K562 (cell line): ENCODE measurements at regions not wholly inside any gene's neighbourhood (a gene's known extent, or its start where the extent isn't known, plus 50 kb on each side); places are given as distances from the start of the nearest gene placed in this dataset.

Experiments used
- ATAC-seq: fragments of 200-7000 bp; cut with Tn5 transposase; 3 replicates; pipeline ENCODE4 v1.9.1; 2020; ENCODE audit warnings: moderate library complexity
- BruUV-seq: library from RNA; stranded (reverse); fragments of 400-500 nt; replicated peaks from 2 replicates; lab custom pipeline; 2021; lab: Mats Ljungman, UMichigan
- CTCF ChIA-PET: fragments of 300-600 bp; formaldehyde crosslinking; extraction: SDS; loops from one replicate; lab custom pipeline; 2021; ENCODE audit warnings: low intra/inter-chr PET ratio; lab: Yijun Ruan, JAX
- POLR2A ChIA-PET: fragments of 300-600, 350-650 bp; sonication (Branson Sonifier 250); formaldehyde crosslinking; extraction: SDS; loops from one replicate; lab custom pipeline; 2021; ENCODE audit warnings: antibody characterized with exemption, inconsistent platforms; lab: Yijun Ruan, JAX
- DNase-seq, 4 experiments: peaks; one replicate each; pipeline versions ENCODE4 v3.0.0 to v3.0.0-alpha.2; 2011 to 2018; ENCODE audit warnings: low spot score in 3 of 4, mixed read lengths in 3 of 4; ENCODE audit errors: extremely low read depth in 1 of 4
- FAIRE-seq: peaks from 2 replicates; lab custom pipeline; 2011; peaks lifted over from hg19 to GRCh38; lab: Jason Lieb, UNC
- H2AFZ ChIP-seq: 2 replicates; pipeline ENCODE4 v1.6.0; 2011; ENCODE audit warnings: low read depth, low read length, control low read depth, inconsistent platforms
- H3K27ac ChIP-seq: fragments of 200-600 bp; 3 replicates; pipeline ENCODE4 v1.8.0; 2011; ENCODE audit warnings: low read depth, mild to moderate bottlenecking, control low read depth, inconsistent platforms, low read length, moderate library complexity, mixed read lengths; ENCODE audit errors: extremely low read depth
- H3K27me3 ChIP-seq, 2 experiments: fragments of 300-600 bp in 1 of 2; 2 replicates in 1 of 2; 3 replicates in 1 of 2; pipeline versions ENCODE4 v1.6.0 to v1.8.0; 2011; ENCODE audit warnings: inconsistent platforms in 2 of 2, low read length in 2 of 2, mild to moderate bottlenecking in 1 of 2, mixed read lengths in 1 of 2, moderate library complexity in 1 of 2; ENCODE audit not compliant: control insufficient read depth in 2 of 2, insufficient read depth in 2 of 2
- H3K36me3 ChIP-seq: fragments of 300-600 bp; 3 replicates; pipeline ENCODE4 v1.8.0; 2011; ENCODE audit warnings: mild to moderate bottlenecking, low read length, inconsistent platforms; ENCODE audit not compliant: control insufficient read depth, insufficient read depth
- H3K4me1 ChIP-seq, 2 experiments: fragments of 200-600 bp in 1 of 2; replicated peaks in 1 of 2; 2 replicates in 1 of 2; 3 replicates in 1 of 2; pipeline versions ENCODE4 v1.5.1 to v1.8.0; 2011; ENCODE audit warnings: inconsistent platforms in 2 of 2, low read length in 2 of 2, mild to moderate bottlenecking in 1 of 2, mixed read lengths in 1 of 2, moderate library complexity in 1 of 2; ENCODE audit not compliant: control insufficient read depth in 2 of 2, insufficient read depth in 2 of 2
- H3K4me2 ChIP-seq: 2 replicates; pipeline ENCODE4 v1.6.1; 2011; ENCODE audit warnings: low read length, control low read depth, inconsistent platforms, mixed read lengths; ENCODE audit not compliant: insufficient read depth
- H3K4me3 ChIP-seq: fragments of 200-600 bp; sonication (generic), shearing (Covaris generic); 2 replicates; pipeline ENCODE4 v1.5.1; 2016; ENCODE audit warnings: control low read depth, inconsistent platforms
- H3K79me2 ChIP-seq: fragments of 200-600 bp; 3 replicates; pipeline ENCODE4 v1.8.0; 2011; ENCODE audit warnings: low read length, inconsistent platforms; ENCODE audit not compliant: control insufficient read depth, insufficient read depth
- H3K9ac ChIP-seq, 2 experiments: 2 replicates each; pipeline versions ENCODE4 v1.6.0 to v1.6.1; 2011; ENCODE audit warnings: low read depth in 2 of 2, low read length in 2 of 2, control low read depth in 1 of 2, inconsistent platforms in 1 of 2, mild to moderate bottlenecking in 1 of 2, mixed read lengths in 1 of 2; ENCODE audit not compliant: insufficient read depth in 1 of 2
- H3K9me1 ChIP-seq: one replicate; pipeline ENCODE4 v1.6.0; 2011; ENCODE audit warnings: inconsistent platforms, mild to moderate bottlenecking, low read length, moderate library complexity; ENCODE audit not compliant: control insufficient read depth, insufficient read depth
- H3K9me3 ChIP-seq: replicated peaks from 2 replicates; pipeline ENCODE4 v1.5.1; 2011; ENCODE audit warnings: low read depth, low read length, inconsistent platforms; ENCODE audit not compliant: control insufficient read depth, insufficient read depth
- H4K20me1 ChIP-seq: replicated peaks from 2 replicates; pipeline ENCODE4 v1.6.1; 2011; ENCODE audit warnings: low read length, inconsistent platforms, mixed read lengths; ENCODE audit not compliant: control insufficient read depth, insufficient read depth
- ETV1 ChIP-seq: fragments of 450-650 bp; conservative IDR thresholded peaks from 2 replicates; pipeline ENCODE4 v1.6.1; 2016; ENCODE audit warnings: missing genetic modification characterization, control low read depth, low read depth, missing compliant biosample characterization
- KDM1A ChIP-seq, 2 experiments: fragments of 450-650 bp; IDR thresholded peaks; 2 replicates each; pipeline ENCODE4 v1.6.1; 2016; ENCODE audit warnings: mild to moderate bottlenecking in 2 of 2
- RCOR1 ChIP-seq, 2 experiments: IDR thresholded peaks; 2 replicates each; pipeline ENCODE4 v1.6.1; 2012; ENCODE audit warnings: low read depth in 2 of 2, low read length in 2 of 2, borderline replicate concordance in 1 of 2, improper control_type of control experiment in 1 of 2
- U2AF2 ChIP-seq: fragments of 200-400 bp; formaldehyde crosslinking; optimal IDR thresholded peaks from 2 replicates; pipeline ENCODE3; 2017; ENCODE audit warnings: low read depth, mild to moderate bottlenecking, low read length
- ZBTB34 ChIP-seq: fragments of 250-450 bp; sonication (Bioruptor Pico); IDR thresholded peaks from 2 replicates; pipeline ENCODE4 v1.8.0; 2021; ENCODE audit warnings: mild to moderate bottlenecking, moderate library complexity
- ZNF584 ChIP-seq: fragments of 200-800 bp; sonication (Bioruptor generic); IDR thresholded peaks from 2 replicates; pipeline ENCODE4 v1.6.1; 2016; ENCODE audit warnings: low read depth, mild to moderate bottlenecking, missing genetic modification characterization, missing compliant biosample characterization
- WGBS: fragments of 100-300 bp; shearing (Covaris generic); methylation state at CpG from one replicate; pipeline ENCODE4 v1.1.6; 2016; ENCODE audit warnings: low coverage, mixed read lengths; ENCODE audit not compliant: insufficient coverage; ENCODE audit errors: missing lambda C conversion rate; 5-methylcytosine and 5-hydroxymethylcytosine counted together
- in situ Hi-C: fragments of 300-500 bp; cut with MboI; formaldehyde crosslinking; loops from 4 replicates; pipeline ENCODE4 v1.15.0; 2018; ENCODE audit warnings: inconsistent platforms, mixed read lengths
- intact Hi-C: fragments of 100-400 bp; cut with micrococcal nuclease; formaldehyde crosslinking; loops from 2 replicates; pipeline ENCODE4 v1.14.2; 2022

GRCh38 chr11:12598330-12599256, 75.6 kb upstream of the TEAD1 start:
- FAIRE-seq (no peak), ATAC-seq (no peak; the same call in 1 of the 3 replicates), DNase-seq (peak in 1 of 4 experiments; percentile 18)
- POLR2A ChIA-PET, result interaction anchor here (1.3 to 1.5 kb wide), 3 partner anchors 11 to 13 kb away, joined by 4 to 7 read pairs (median 4); no protein-coding TSS in a partner anchor
- H3K36me3 ChIP-seq, result no peaks in the 10 kb centered on the region
- intact Hi-C loops, result loop anchor here (1.0 to 5.0 kb wide), 3 partner anchors 74 to 290 kb away; partner anchors contain the start of gene TEAD1
- H3K4me2 ChIP-seq, result no peak overlapping the region
- BruUV-seq, result no TSS peak
- in situ Hi-C loops, result no loop called here
- H3K9me1 ChIP-seq, result no peaks in the 10 kb centered on the region
- no peaks in the 10 kb centered on the region for H3K27me3 ChIP-seq
- H2AFZ ChIP-seq, result peak overlapping the region; percentile 88
- H3K4me3 ChIP-seq, result no peak overlapping the region
- no peak overlapping the region for H3K27ac ChIP-seq
- no peaks in the 10 kb centered on the region for H4K20me1 ChIP-seq
- CTCF ChIA-PET, result interaction anchor here (0.7 kb wide), 1 partner anchor 216 kb away, joined by 3 read pairs; no protein-coding TSS in a partner anchor
- H3K9me3 ChIP-seq, result no peaks in the 10 kb centered on the region
- no peaks in the 10 kb centered on the region for H3K79me2 ChIP-seq
- H3K9ac ChIP-seq, result no peak overlapping the region
- no peak for TF ChIP-seq ZBTB34 (CRISPR knock-in tag)
- no peak for TF ChIP-seq U2AF2
- peak; percentile 19 to 22; a peak in 1 of 4 replicates for TF ChIP-seq KDM1A (IDR thresholded peaks at IDR 0.05)
- 0 out of 2 replicates have a peak, but pooled peaks have one; percentile 50 for TF ChIP-seq ZNF584
- peak; percentile 83 for TF ChIP-seq ETV1
- TF ChIP-seq RCOR1 (IDR thresholded peaks at IDR 0.05; ENCODE audit: borderline replicate concordance in 1 of 2, low read depth in 2 of 2, low read length in 2 of 2), result peak in 1 of 2 experiments; percentile 31; a peak in 2 of 4 replicates
- TF ChIP-seq, all 486 proteins: peak for 4
- 28% methylated on average over 7 of the region's 7 CpGs for WGBS
- peaks cover 4 to 19% of the 10 kb centered on the region in 2 experiments for H3K4me1 ChIP-seq
